ENCODE measurements at regions not wholly inside any gene's neighbourhood (a gene's known extent, or its start where the extent isn't known, plus 50 kb on each side); places are given as distances from the start of the nearest gene placed in this dataset.

DNA sequence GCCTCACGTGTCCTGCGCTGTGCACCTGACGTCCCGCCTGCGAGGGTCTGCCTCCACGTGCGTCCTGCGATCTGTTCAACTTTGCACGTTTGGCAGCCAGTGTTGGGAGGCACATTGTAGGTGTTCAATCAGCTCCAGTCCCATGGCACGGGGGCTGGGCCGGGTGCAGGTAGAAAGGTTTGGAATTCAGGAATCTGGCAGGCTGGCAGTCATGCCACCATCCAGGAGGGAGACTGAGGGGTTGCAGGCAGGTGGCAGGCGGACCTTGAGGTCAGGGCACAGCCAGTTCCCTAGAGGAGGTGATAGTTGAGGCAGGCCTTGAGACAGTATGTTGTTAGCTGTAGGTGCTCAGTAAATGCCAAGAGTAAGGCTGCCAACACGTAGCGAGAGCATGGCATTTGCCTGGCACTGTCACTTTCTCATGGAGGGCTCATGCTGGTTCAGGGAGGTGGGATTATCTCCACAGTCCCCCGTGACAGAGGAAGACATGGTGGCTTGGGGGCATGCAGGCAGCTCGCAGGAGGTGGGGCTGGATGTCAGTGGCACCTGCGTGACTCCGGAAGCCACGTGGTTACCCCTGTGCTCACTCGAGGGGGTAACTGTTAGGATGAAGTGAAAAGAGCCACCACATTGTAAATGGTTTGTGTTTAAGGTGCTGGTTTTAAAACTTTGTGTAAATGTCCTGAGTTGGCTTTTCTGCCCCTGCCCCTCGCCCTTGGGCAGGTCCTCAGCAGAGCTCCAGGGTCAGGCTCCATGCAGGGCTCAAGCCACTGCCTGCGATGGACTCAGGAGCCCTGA, 111.8 kb upstream of the FRMD1 start:
- H3K4me1 ChIP-seq (ENCODE audit: control insufficient read depth, insufficient read depth, low read length), result no peaks in the 10 kb centered on the region
- no peak for DNase-seq
- no peak overlapping the region for H2BK15ac ChIP-seq (ENCODE audit: low read depth, low read length)
- H3K9ac ChIP-seq (ENCODE audit: low read depth, low read length), result no peak overlapping the region
- H3K79me1 ChIP-seq (ENCODE audit: low read depth in 1 of 2, low read length in 2 of 2), result no peaks in the 10 kb centered on the region
- H3K23ac ChIP-seq (ENCODE audit: low read depth, low read length), result no peak overlapping the region
- no peak overlapping the region for H3K27ac ChIP-seq (ENCODE audit: insufficient read depth, low read length)
- no peak overlapping the region for H4K8ac ChIP-seq (ENCODE audit: low read depth in 2 of 2, low read length in 2 of 2)
- H3K18ac ChIP-seq (ENCODE audit: low read depth, low read length), result no peak overlapping the region
- ATAC-seq (ENCODE audit: low read depth), result no peak
- intact Hi-C loops (cut with micrococcal nuclease) (no loop called here), in situ Hi-C loops (cut with MboI; ENCODE audit: low sequenced_read_pairs) (no loop called here), dilution Hi-C loops (cut with HindIII; ENCODE audit: low sequenced_read_pairs, unreplicated experiment) (no loop called here)
- H3K36me3 ChIP-seq (ENCODE audit: control insufficient read depth, insufficient read depth, low read length), result no peaks in the 10 kb centered on the region
- no peak overlapping the region for H2AFZ ChIP-seq (replicated peaks; ENCODE audit: low read length, poor library complexity)
- CTCF ChIA-PET, result no interaction called here
- no peak overlapping the region for H2BK5ac ChIP-seq (ENCODE audit: low read depth, low read length, poor library complexity, severe bottlenecking)
- WGBS, 2 experiments (ENCODE audit: extremely low coverage in 2 of 2, insufficient read length in 1 of 2), result 73% methylated on average over 7 of the region's 22 CpGs; no CpG with 5 or more reads in 1 of the 2 experiments
- TF ChIP-seq, protein P1, sequence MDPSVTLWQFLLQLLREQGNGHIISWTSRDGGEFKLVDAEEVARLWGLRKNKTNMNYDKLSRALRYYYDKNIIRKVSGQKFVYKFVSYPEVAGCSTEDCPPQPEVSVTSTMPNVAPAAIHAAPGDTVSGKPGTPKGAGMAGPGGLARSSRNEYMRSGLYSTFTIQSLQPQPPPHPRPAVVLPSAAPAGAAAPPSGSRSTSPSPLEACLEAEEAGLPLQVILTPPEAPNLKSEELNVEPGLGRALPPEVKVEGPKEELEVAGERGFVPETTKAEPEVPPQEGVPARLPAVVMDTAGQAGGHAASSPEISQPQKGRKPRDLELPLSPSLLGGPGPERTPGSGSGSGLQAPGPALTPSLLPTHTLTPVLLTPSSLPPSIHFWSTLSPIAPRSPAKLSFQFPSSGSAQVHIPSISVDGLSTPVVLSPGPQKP (IDR thresholded peaks at IDR 0.05; ENCODE audit: borderline replicate concordance, low read depth, low read length), result no peak
- no peak for TF ChIP-seq FOS (IDR thresholded peaks at IDR 0.05; ENCODE audit: low read depth, low read length)
- no peak for TF ChIP-seq MAFK (IDR thresholded peaks at IDR 0.05; ENCODE audit: low read depth, low read length)
- TF ChIP-seq RFX5 (IDR thresholded peaks at IDR 0.05; ENCODE audit: low read depth, low read length), result no peak
- no peak for TF ChIP-seq MXI1 (IDR thresholded peaks at IDR 0.05; ENCODE audit: borderline replicate concordance, low read depth, low read length)
- TF ChIP-seq BHLHE40 (IDR thresholded peaks at IDR 0.05; ENCODE audit: low read depth, low read length), result no peak
- TF ChIP-seq RCOR1 (IDR thresholded peaks at IDR 0.05; ENCODE audit: insufficient replicate concordance, low read length), result no peak
- TF ChIP-seq, protein P2, sequence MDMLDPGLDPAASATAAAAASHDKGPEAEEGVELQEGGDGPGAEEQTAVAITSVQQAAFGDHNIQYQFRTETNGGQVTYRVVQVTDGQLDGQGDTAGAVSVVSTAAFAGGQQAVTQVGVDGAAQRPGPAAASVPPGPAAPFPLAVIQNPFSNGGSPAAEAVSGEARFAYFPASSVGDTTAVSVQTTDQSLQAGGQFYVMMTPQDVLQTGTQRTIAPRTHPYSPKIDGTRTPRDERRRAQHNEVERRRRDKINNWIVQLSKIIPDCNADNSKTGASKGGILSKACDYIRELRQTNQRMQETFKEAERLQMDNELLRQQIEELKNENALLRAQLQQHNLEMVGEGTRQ (IDR thresholded peaks at IDR 0.05; ENCODE audit: low read depth, low read length), result no peak
- TF ChIP-seq CEBPB (IDR thresholded peaks at IDR 0.05; ENCODE audit: low read depth, low read length), result no peak
- TF ChIP-seq NFE2L2 (IDR thresholded peaks at IDR 0.05; ENCODE audit: low read depth, low read length), result no peak
- no peak for TF ChIP-seq CHD1 (IDR thresholded peaks at IDR 0.05; ENCODE audit: low read depth, low read length)
- TF ChIP-seq MAZ (IDR thresholded peaks at IDR 0.05; ENCODE audit: borderline replicate concordance, low read depth, low read length), result no peak
- TF ChIP-seq POLR2A (IDR thresholded peaks at IDR 0.05; ENCODE audit: low read depth, low read length), result no peak
- TF ChIP-seq RAD21 (IDR thresholded peaks at IDR 0.05; ENCODE audit: low read length), result no peak
- TF ChIP-seq SMC3 (IDR thresholded peaks at IDR 0.05; ENCODE audit: low read depth, low read length), result no peak
- H2BK120ac ChIP-seq (ENCODE audit: low read depth, low read length), result no peak overlapping the region
- H3K14ac ChIP-seq (replicated peaks; ENCODE audit: low read depth, low read length), result no peak overlapping the region
- no peak overlapping the region for H4K91ac ChIP-seq (ENCODE audit: insufficient read depth, low read depth, low read length)
- POLR2A ChIA-PET (ENCODE audit: unreplicated experiment), result no interaction called here
- H2AK5ac ChIP-seq (ENCODE audit: low read depth, low read length), result no peak overlapping the region
- no peak overlapping the region for H3K4me2 ChIP-seq (ENCODE audit: low read depth, low read length)
- H2AK9ac ChIP-seq (replicated peaks; ENCODE audit: low read depth, low read length, poor library complexity), result peak overlapping the region; percentile 50
- H3K56ac ChIP-seq (ENCODE audit: extremely low read depth, insufficient read depth, low read length), result no peak overlapping the region
- H4K20me1 ChIP-seq (ENCODE audit: insufficient read depth, low read length), result no peaks in the 10 kb centered on the region
- H4K5ac ChIP-seq (ENCODE audit: low read depth, low read length), result no peak overlapping the region
- H2BK20ac ChIP-seq (ENCODE audit: low read depth, low read length), result no peak overlapping the region
- peaks cover 30% of the 10 kb centered on the region for H3K9me3 ChIP-seq (ENCODE audit: control insufficient read depth, insufficient read depth, low read length)
- H3K9me1 ChIP-seq (ENCODE audit: insufficient read depth, low read length), result no peaks in the 10 kb centered on the region
- no peak overlapping the region for H3K4ac ChIP-seq (ENCODE audit: low read depth, low read length)
- no TSS peak for BruUV-seq (replicated peaks)
- no peaks in the 10 kb centered on the region for H3K27me3 ChIP-seq (ENCODE audit: control insufficient read depth, insufficient read depth, low read length)
- no peak overlapping the region for H3K4me3 ChIP-seq (ENCODE audit: insufficient read depth, low read depth, low read length)

Measured in IMR-90 (cell line).